H1 (cell line): ENCODE measurements at regions not wholly inside any gene's neighbourhood (a gene's known extent, or its start where the extent isn't known, plus 50 kb on each side); places are given as distances from the start of the nearest gene placed in this dataset.

Experiments
- CTCF ChIA-PET: fragments of 300-600 bp; sonication (Branson Sonifier 250); formaldehyde crosslinking; loops from one replicate; lab custom pipeline; 2021; ENCODE audit not compliant: partially characterized antibody; lab: Charles Lee
- POLR2A ChIA-PET: fragments of 300-600 bp; sonication (Branson Sonifier 250); formaldehyde crosslinking; loops from one replicate; lab custom pipeline; 2021; ENCODE audit warnings: inconsistent platforms; ENCODE audit not compliant: partially characterized antibody; lab: Charles Lee
- DNase-seq, 2 experiments: peaks; one replicate each; pipeline versions ENCODE4 v3.0.0 to v3.0.0-alpha.2; 2010 to 2022; ENCODE audit warnings: low spot score in 2 of 2, low read depth in 1 of 2, mixed read lengths in 1 of 2
- FAIRE-seq: peaks from 2 replicates; lab custom pipeline; 2011; peaks lifted over from hg19 to GRCh38; lab: Jason Lieb, UNC
- H2AFZ ChIP-seq: 2 replicates; pipeline ENCODE4 v1.8.1; 2012; ENCODE audit warnings: low read length, inconsistent platforms
- H2AK5ac ChIP-seq: 2 replicates; pipeline ENCODE4 v1.6.1; 2013; ENCODE audit warnings: low read depth, low read length
- H2BK120ac ChIP-seq: replicated peaks from 2 replicates; pipeline ENCODE3; 2013; ENCODE audit warnings: low read depth, low read length, inconsistent platforms
- H2BK12ac ChIP-seq: 2 replicates; pipeline ENCODE4 v1.6.1; 2013; ENCODE audit warnings: low read depth, low read length
- H2BK15ac ChIP-seq: 2 replicates; pipeline ENCODE4 v1.6.1; 2013; ENCODE audit warnings: low read length
- H2BK20ac ChIP-seq: 2 replicates; pipeline ENCODE4 v1.6.1; 2013; ENCODE audit warnings: low read length
- H2BK5ac ChIP-seq: 2 replicates; pipeline ENCODE4 v1.6.1; 2013; ENCODE audit warnings: low read depth, low read length
- H3K14ac ChIP-seq: 2 replicates; pipeline ENCODE4 v1.6.1; 2013; ENCODE audit warnings: inconsistent platforms; ENCODE audit not compliant: insufficient read length
- H3K18ac ChIP-seq: 2 replicates; pipeline ENCODE4 v1.6.1; 2013; ENCODE audit warnings: low read length; ENCODE audit errors: extremely low read depth
- H3K23ac ChIP-seq: 2 replicates; pipeline ENCODE4 v1.6.1; 2013; ENCODE audit warnings: inconsistent platforms; ENCODE audit not compliant: insufficient read length
- H3K23me2 ChIP-seq: 2 replicates; pipeline ENCODE4 v1.6.1; 2013; ENCODE audit warnings: low read depth, low read length
- H3K27ac ChIP-seq: 2 replicates; pipeline ENCODE4 v1.6.1; 2011; ENCODE audit warnings: low read depth, low read length, inconsistent platforms
- H3K27me3 ChIP-seq, 4 experiments: replicated peaks in 1 of 4; 1 replicate in 1 of 4; 2 replicates in 3 of 4; pipeline versions ENCODE4 v1.6.1 to v1.8.1; 2011 to 2013; ENCODE audit warnings: low read length in 3 of 4, mild to moderate bottlenecking in 3 of 4, inconsistent platforms in 2 of 4, mixed read lengths in 2 of 4, moderate library complexity in 1 of 4; ENCODE audit not compliant: control insufficient read depth in 3 of 4, insufficient read depth in 3 of 4; ENCODE audit errors: extremely low read depth in 1 of 4
- H3K36me3 ChIP-seq, 4 experiments: 2 replicates each; pipeline versions ENCODE4 v1.6.1 to v1.8.1; 2011 to 2013; ENCODE audit warnings: mild to moderate bottlenecking in 4 of 4, low read length in 3 of 4, moderate library complexity in 2 of 4, control low read depth in 1 of 4, inconsistent platforms in 1 of 4; ENCODE audit not compliant: insufficient read depth in 4 of 4, control insufficient read depth in 2 of 4
- H3K4ac ChIP-seq: replicated peaks from 2 replicates; pipeline ENCODE3; 2013; ENCODE audit warnings: low read length, low read depth, mixed read lengths, inconsistent platforms; ENCODE audit not compliant: insufficient read length
- H3K4me1 ChIP-seq, 4 experiments: replicated peaks in 1 of 4; 1 replicate in 1 of 4; 2 replicates in 3 of 4; pipeline versions ENCODE4 v1.6.1 to v1.8.1; 2011 to 2013; ENCODE audit warnings: low read length in 3 of 4, inconsistent platforms in 2 of 4, mixed read lengths in 1 of 4; ENCODE audit not compliant: insufficient read depth in 4 of 4, control insufficient read depth in 3 of 4
- H3K4me2 ChIP-seq, 2 experiments: 2 replicates each; pipeline versions ENCODE4 v1.6.1 to v1.8.1; 2011 to 2013; ENCODE audit warnings: low read depth in 2 of 2, low read length in 2 of 2, control low read depth in 1 of 2, inconsistent platforms in 1 of 2, mild to moderate bottlenecking in 1 of 2; ENCODE audit not compliant: insufficient read depth in 1 of 2
- H3K4me3 ChIP-seq, 4 experiments: fragments of 200-600, 300-600 bp in 1 of 4; sonication (generic), shearing (Covaris generic), sonication (Bioruptor Twin) in 1 of 4; 2 replicates each; pipeline versions ENCODE4 v1.5.1 to v1.8.1; 2011 to 2016; ENCODE audit warnings: low read length in 4 of 4, low read depth in 3 of 4, control low read depth in 2 of 4, inconsistent platforms in 2 of 4, mild to moderate bottlenecking in 2 of 4, mixed read lengths in 1 of 4, moderate library complexity in 1 of 4; ENCODE audit not compliant: insufficient read depth in 2 of 4; ENCODE audit errors: extremely low read depth in 1 of 4
- H3K56ac ChIP-seq: replicated peaks from 2 replicates; pipeline ENCODE3; 2013; ENCODE audit warnings: low read depth, mild to moderate bottlenecking, mixed read lengths, low read length, inconsistent platforms; ENCODE audit not compliant: insufficient read length
- H3K79me1 ChIP-seq: 2 replicates; pipeline ENCODE4 v1.6.1; 2013; ENCODE audit warnings: low read depth, low read length, control low read depth
- H3K79me2 ChIP-seq, 2 experiments: 2 replicates each; pipeline versions ENCODE4 v1.6.1 to v1.8.1; 2012 to 2013; ENCODE audit warnings: low read length in 2 of 2, mild to moderate bottlenecking in 2 of 2, inconsistent platforms in 1 of 2; ENCODE audit not compliant: insufficient read depth in 2 of 2, control insufficient read depth in 1 of 2
- H3K9ac ChIP-seq, 4 experiments: replicated peaks in 1 of 4; 1 replicate in 1 of 4; 2 replicates in 3 of 4; pipeline versions ENCODE4 v1.6.1 to v1.8.1; 2011 to 2013; ENCODE audit warnings: low read depth in 3 of 4, low read length in 3 of 4, control low read depth in 2 of 4, mild to moderate bottlenecking in 2 of 4, moderate library complexity in 2 of 4, inconsistent platforms in 1 of 4; ENCODE audit errors: extremely low read depth in 1 of 4
- H3K9me3 ChIP-seq, 2 experiments: 2 replicates each; pipeline versions ENCODE4 v1.6.1 to v1.8.1; 2012 to 2013; ENCODE audit warnings: mild to moderate bottlenecking in 2 of 2, moderate library complexity in 2 of 2, control low read depth in 1 of 2, inconsistent platforms in 1 of 2, low read depth in 1 of 2, low read length in 1 of 2, mixed read lengths in 1 of 2; ENCODE audit not compliant: insufficient read depth in 2 of 2
- H4K20me1 ChIP-seq, 2 experiments: replicated peaks in 1 of 2; 2 replicates each; pipeline versions ENCODE3 to v1.8.1; 2011 to 2013; ENCODE audit warnings: inconsistent platforms in 2 of 2, low read length in 2 of 2, mild to moderate bottlenecking in 1 of 2; ENCODE audit not compliant: insufficient read depth in 2 of 2, control insufficient read depth in 1 of 2
- H4K5ac ChIP-seq: 2 replicates; pipeline ENCODE4 v1.6.1; 2013; ENCODE audit warnings: low read length, low read depth, mixed read lengths, inconsistent platforms; ENCODE audit not compliant: insufficient read length
- H4K8ac ChIP-seq: 2 replicates; pipeline ENCODE4 v1.8.0; 2013; ENCODE audit warnings: mild to moderate bottlenecking, moderate library complexity, low read length, inconsistent platforms; ENCODE audit not compliant: insufficient read depth; ENCODE audit errors: extremely low read depth
- H4K91ac ChIP-seq: replicated peaks from 2 replicates; pipeline ENCODE3; 2013; ENCODE audit warnings: low read length, mixed read lengths, inconsistent platforms; ENCODE audit not compliant: insufficient read length
- ASH2L ChIP-seq: fragments of 200-600, 300-600 bp; sonication (generic); IDR thresholded peaks from one replicate; pipeline ENCODE4 v1.7.1; 2017; ENCODE audit warnings: low read length
- ATF3 ChIP-seq: IDR thresholded peaks from 2 replicates; pipeline ENCODE4 v1.6.1; 2011; ENCODE audit warnings: low read depth, mild to moderate bottlenecking, low read length; ENCODE audit not compliant: insufficient read depth
- BRCA1 ChIP-seq: IDR thresholded peaks from 2 replicates; pipeline ENCODE4 v1.6.1; 2012; ENCODE audit warnings: low read depth, low read length, improper control_type of control experiment
- CBX5 ChIP-seq: fragments of 300-800, 300-1000 bp; sonication (generic); IDR thresholded peaks from 2 replicates; pipeline ENCODE4 v1.7.1; 2016; ENCODE audit warnings: antibody characterized with exemption, low read length, low read depth
- CTBP2 ChIP-seq: IDR thresholded peaks from 2 replicates; pipeline ENCODE4 v1.7.0; 2011; ENCODE audit warnings: borderline replicate concordance, mild to moderate bottlenecking, moderate library complexity, mixed read lengths, low read length; ENCODE audit not compliant: insufficient read depth, insufficient read length
- EZH2 ChIP-seq: fragments of 200-600 bp; sonication (generic); IDR thresholded peaks from 2 replicates; pipeline ENCODE4 v1.7.1; 2012; ENCODE audit warnings: low read depth, mild to moderate bottlenecking, moderate library complexity, low read length, inconsistent platforms; ENCODE audit not compliant: severe bottlenecking
- GTF2F1 ChIP-seq: IDR thresholded peaks from 2 replicates; pipeline ENCODE4 v1.6.1; 2012; ENCODE audit warnings: low read depth, low read length, improper control_type of control experiment, borderline replicate concordance
- KDM5A ChIP-seq: fragments of 200-600 bp; IDR thresholded peaks from 2 replicates; pipeline ENCODE4 v1.7.1; 2012; ENCODE audit warnings: mild to moderate bottlenecking, low read length, inconsistent platforms, mixed read lengths
- NANOG ChIP-seq: IDR thresholded peaks from 2 replicates; pipeline ENCODE4 v1.6.1; 2011; ENCODE audit warnings: low read length, low read depth, mild to moderate bottlenecking, inconsistent platforms; ENCODE audit not compliant: insufficient read depth, poor library complexity, severe bottlenecking
- PHF8 ChIP-seq: fragments of 200-600 bp; sonication (generic); conservative IDR thresholded peaks from 2 replicates; pipeline ENCODE4 v1.7.1; 2012; ENCODE audit warnings: low read depth, mild to moderate bottlenecking, inconsistent platforms, low read length, moderate library complexity
- RAD21 ChIP-seq, 2 experiments: IDR thresholded peaks in 1 of 2; conservative IDR thresholded peaks in 1 of 2; 2 replicates each; pipeline ENCODE4 v1.6.1; 2011; ENCODE audit warnings: low read depth in 2 of 2, low read length in 2 of 2, improper control_type of control experiment in 1 of 2, inconsistent platforms in 1 of 2, mild to moderate bottlenecking in 1 of 2, moderate library complexity in 1 of 2
- RNF2 ChIP-seq: fragments of 200-900, 300-1000 bp; sonication (generic); IDR thresholded peaks from 2 replicates; pipeline ENCODE4 v1.7.1; 2016; ENCODE audit warnings: borderline replicate concordance, low read depth, mild to moderate bottlenecking, antibody characterized with exemption, low read length; ENCODE audit not compliant: poor library complexity, severe bottlenecking; ENCODE audit errors: missing control alignments
- YY1 ChIP-seq: IDR thresholded peaks from 2 replicates; pipeline ENCODE4 v1.6.1; 2011; ENCODE audit warnings: low read depth, mild to moderate bottlenecking, low read length
- WGBS, 2 experiments: shearing (Covaris generic) in 1 of 2; methylation state at CpG; one replicate each; pipeline versions ENCODE4 v1.1.6 to v1.1.7; 2013 to 2015; ENCODE audit warnings: low lambda C conversion rate in 2 of 2, mixed read lengths in 2 of 2, inconsistent platforms in 1 of 2, low coverage in 1 of 2, missing lambda C conversion rate in 1 of 2; ENCODE audit not compliant: insufficient replicate concordance in 2 of 2, insufficient coverage in 1 of 2, insufficient read length in 1 of 2; ENCODE audit errors: extremely low coverage in 1 of 2, missing lambda C conversion rate in 1 of 2; 5-methylcytosine and 5-hydroxymethylcytosine counted together

GRCh38 chr17:45689451-45689850, 94.7 kb upstream of the CRHR1 start:
- CTCF ChIA-PET, result interaction anchor here (0.8 to 2.9 kb wide), 7 partner anchors 10 to 41 kb away, joined by 3 to 8 read pairs (median 4); no protein-coding TSS in a partner anchor
- H3K9ac ChIP-seq, result no peak overlapping the region
- peaks cover 0 to 5% (median 0%) of the 10 kb centered on the region in 4 experiments; a peak in 3 of 7 replicates for H3K27me3 ChIP-seq
- H3K4me2 ChIP-seq, result no peak overlapping the region
- no peak overlapping the region for H2AK5ac ChIP-seq
- no peak overlapping the region for H3K56ac ChIP-seq
- H3K14ac ChIP-seq, result no peak overlapping the region
- H4K20me1 ChIP-seq, result no peaks in the 10 kb centered on the region
- no peak overlapping the region for H2BK15ac ChIP-seq
- no peak overlapping the region for H2BK12ac ChIP-seq
- POLR2A ChIA-PET, result no interaction called here
- FAIRE-seq, result no peak
- H3K79me2 ChIP-seq, result no peaks in the 10 kb centered on the region
- no peak overlapping the region for H4K5ac ChIP-seq
- no peak overlapping the region for H3K4me3 ChIP-seq
- no peaks in the 10 kb centered on the region; a peak in 1 of 8 replicates for H3K36me3 ChIP-seq
- no peak overlapping the region for H4K91ac ChIP-seq
- H3K4ac ChIP-seq, result no peak overlapping the region
- H3K9me3 ChIP-seq, result no peaks in the 10 kb centered on the region
- no peak overlapping the region for H3K18ac ChIP-seq
- H2AFZ ChIP-seq, result no peak overlapping the region
- no peak for DNase-seq
- no peak overlapping the region for H3K27ac ChIP-seq
- no peaks in the 10 kb centered on the region for H3K79me1 ChIP-seq
- no peak overlapping the region for H3K23ac ChIP-seq
- H2BK120ac ChIP-seq, result no peak overlapping the region
- no peaks in the 10 kb centered on the region for H3K23me2 ChIP-seq
- H2BK20ac ChIP-seq, result no peak overlapping the region
- no peak overlapping the region for H4K8ac ChIP-seq
- no peaks in the 10 kb centered on the region for H3K4me1 ChIP-seq
- 93% methylated on average over 6 of the region's 6 CpGs; no CpG with 5 or more reads in 1 of the 2 experiments for WGBS, 2 experiments
- H2BK5ac ChIP-seq, result no peak overlapping the region
- TF ChIP-seq EZH2 (no peak), ASH2L (no peak), CTBP2 (no peak), NANOG (no peak), ATF3 (no peak), BRCA1 (no peak), KDM5A (no peak), PHF8 (no peak), YY1 (no peak), RNF2 (no peak), RAD21 (IDR thresholded peaks at IDR 0.05 in 1 of 2, conservative IDR thresholded peaks at IDR 0.05 in 1 of 2; ENCODE audit: low read depth in 2 of 2, low read length in 2 of 2) (no peak), CBX5 (no peak), GTF2F1 (no peak)
